ENCODE measurements at regions not wholly inside any gene's neighbourhood (a gene's known extent, or its start where the extent isn't known, plus 50 kb on each side); places are given as distances from the start of the nearest gene placed in this dataset.

- TF ChIP-seq, protein P1, sequence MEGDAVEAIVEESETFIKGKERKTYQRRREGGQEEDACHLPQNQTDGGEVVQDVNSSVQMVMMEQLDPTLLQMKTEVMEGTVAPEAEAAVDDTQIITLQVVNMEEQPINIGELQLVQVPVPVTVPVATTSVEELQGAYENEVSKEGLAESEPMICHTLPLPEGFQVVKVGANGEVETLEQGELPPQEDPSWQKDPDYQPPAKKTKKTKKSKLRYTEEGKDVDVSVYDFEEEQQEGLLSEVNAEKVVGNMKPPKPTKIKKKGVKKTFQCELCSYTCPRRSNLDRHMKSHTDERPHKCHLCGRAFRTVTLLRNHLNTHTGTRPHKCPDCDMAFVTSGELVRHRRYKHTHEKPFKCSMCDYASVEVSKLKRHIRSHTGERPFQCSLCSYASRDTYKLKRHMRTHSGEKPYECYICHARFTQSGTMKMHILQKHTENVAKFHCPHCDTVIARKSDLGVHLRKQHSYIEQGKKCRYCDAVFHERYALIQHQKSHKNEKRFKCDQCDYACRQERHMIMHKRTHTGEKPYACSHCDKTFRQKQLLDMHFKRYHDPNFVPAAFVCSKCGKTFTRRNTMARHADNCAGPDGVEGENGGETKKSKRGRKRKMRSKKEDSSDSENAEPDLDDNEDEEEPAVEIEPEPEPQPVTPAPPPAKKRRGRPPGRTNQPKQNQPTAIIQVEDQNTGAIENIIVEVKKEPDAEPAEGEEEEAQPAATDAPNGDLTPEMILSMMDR (conservative IDR thresholded peaks at IDR 0.05): peak; percentile 67
- no peak for TF ChIP-seq ZFX (IDR thresholded peaks at IDR 0.05)
Observed at GRCh38 chr5:54904425-54904824, 81.0 kb downstream of the ESM1 start.
